HG02763 (cell line): ENCODE measurements at regions not wholly inside any gene's neighbourhood (a gene's known extent, or its start where the extent isn't known, plus 50 kb on each side); places are given as distances from the start of the nearest gene placed in this dataset.

Experiments
- ATAC-seq: cut with Tn5 transposase; IDR thresholded peaks from one replicate; pipeline ENCODE4 v1.9.1; 2021; ENCODE audit warnings: mild to moderate bottlenecking, moderate library complexity; ENCODE audit not compliant: unreplicated experiment

GRCh38 chr7:46741938-46742540 is 821.0 kb upstream of the IGFBP3 start:
- no peak for ATAC-seq

- ATAC-seq, result no peak
These were observed 820.1 kb upstream of the IGFBP3 start for GRCh38 chr7:46741181-46741580.

GRCh38 chr7:46739518-46740234 is 818.6 kb upstream of the IGFBP3 start:
- no peak for ATAC-seq

GRCh38 chr7:46738796-46739195 is 817.7 kb upstream of the IGFBP3 start:
- no peak for ATAC-seq

GRCh38 chr7:46738165-46738564 is 817.1 kb upstream of the IGFBP3 start:
- ATAC-seq, result no peak

- no peak for ATAC-seq
These were observed 804.8 kb upstream of the IGFBP3 start for GRCh38 chr7:46725838-46726237.

GRCh38 chr7:46725136-46725535 is 804.1 kb upstream of the IGFBP3 start:
- no peak for ATAC-seq

- no peak for ATAC-seq
These were observed 802.7 kb upstream of the IGFBP3 start for GRCh38 chr7:46723742-46724141.

GRCh38 chr7:46723003-46723402 is 801.9 kb upstream of the IGFBP3 start:
- no peak for ATAC-seq

GRCh38 chr7:46720761-46721160 is 799.7 kb upstream of the IGFBP3 start:
- no peak for ATAC-seq

GRCh38 chr7:46719616-46720015 is 798.5 kb upstream of the IGFBP3 start:
- no peak for ATAC-seq

- ATAC-seq, result no peak
These were observed 795.9 kb upstream of the IGFBP3 start for GRCh38 chr7:46716926-46717325.

GRCh38 chr7:46715579-46715978 is 794.5 kb upstream of the IGFBP3 start:
- no peak for ATAC-seq

- ATAC-seq, result no peak
These were observed 793.8 kb upstream of the IGFBP3 start for GRCh38 chr7:46714904-46715303.

GRCh38 chr7:46713868-46714596 is 793.0 kb upstream of the IGFBP3 start:
- ATAC-seq, result no peak

GRCh38 chr7:46710927-46711326 is 789.9 kb upstream of the IGFBP3 start:
- no peak for ATAC-seq

- no peak for ATAC-seq
These were observed 786.9 kb upstream of the IGFBP3 start for GRCh38 chr7:46707973-46708372.

GRCh38 chr7:46705386-46706255 is 784.5 kb upstream of the IGFBP3 start:
- no peak for ATAC-seq

- ATAC-seq, result no peak
These were observed 775.7 kb upstream of the IGFBP3 start for GRCh38 chr7:46696741-46697140.

- no peak for ATAC-seq
These were observed 774.1 kb upstream of the IGFBP3 start for GRCh38 chr7:46695051-46695708.

- no peak for ATAC-seq
These were observed 773.0 kb upstream of the IGFBP3 start for GRCh38 chr7:46694058-46694457.
